Activated naive CD4-positive, alpha-beta T cell treated with anti-CD3 and anti-CD28 coated beads, Interleukin-2, amount 50 U/mL, for 72 hours (primary cell): ENCODE measurements at regions not wholly inside any gene's neighbourhood (a gene's known extent, or its start where the extent isn't known, plus 50 kb on each side); places are given as distances from the start of the nearest gene placed in this dataset.

Source experiments
- ATAC-seq, 2 donors: fragments of 150-1000 bp; cut with Tn5 transposase; 2 replicates each; pipeline ENCODE4 v1.10.0; 2021; ENCODE audit warnings: mild to moderate bottlenecking in 2 of 2, moderate library complexity in 2 of 2
- DNase-seq, 2 donors: peaks; one replicate each; pipeline ENCODE4 v3.0.0; 2021 to 2022; ENCODE audit warnings: low spot score in 2 of 2
- H3K27ac Mint-ChIP-seq, 2 donors: one replicate each; pipeline ENCODE4 v1.8.0; 2022; ENCODE audit warnings: mild to moderate bottlenecking in 2 of 2, mixed read lengths in 2 of 2
- H3K36me3 Mint-ChIP-seq, 2 donors: one replicate each; pipeline ENCODE4 v1.8.0; 2022; ENCODE audit warnings: mixed read lengths in 2 of 2
- H3K9me3 Mint-ChIP-seq, 2 donors: one replicate each; pipeline ENCODE4 v1.8.0; 2022; ENCODE audit warnings: mixed read lengths in 2 of 2

- DNase-seq (no peak), ATAC-seq (no peak)
- H3K27ac Mint-ChIP-seq = no peak overlapping the region
- peaks cover 0 to under 1% of the 10 kb centered on the region in 2 donors for H3K36me3 Mint-ChIP-seq
- H3K9me3 Mint-ChIP-seq = peaks cover 8 to 14% of the 10 kb centered on the region in 2 donors
These were observed 570.6 kb upstream of the CDH9 start for GRCh38 chr5:27608992-27609391.

GRCh38 chr5:27598576-27598975, 560.2 kb upstream of the CDH9 start:
- Mint-ChIP-seq H3K9me3 (peaks cover 12 to 17% of the 10 kb centered on the region in 2 donors), H3K27ac (no peak overlapping the region), H3K36me3 (peaks cover 0 to 4% of the 10 kb centered on the region in 2 donors)
- DNase-seq = no peak
- no peak for ATAC-seq

GRCh38 chr5:27594141-27594540, 555.8 kb upstream of the CDH9 start:
- peaks cover 0 to 4% of the 10 kb centered on the region in 2 donors for H3K36me3 Mint-ChIP-seq
- peaks cover 12 to 15% of the 10 kb centered on the region in 2 donors for H3K9me3 Mint-ChIP-seq

GRCh38 chr5:27592231-27592630, 553.8 kb upstream of the CDH9 start:
- H3K9me3 Mint-ChIP-seq = peaks cover 18 to 24% of the 10 kb centered on the region in 2 donors
- no peak for ATAC-seq
- no peak for DNase-seq
- H3K36me3 Mint-ChIP-seq = peaks cover 0 to 10% of the 10 kb centered on the region in 2 donors
- H3K27ac Mint-ChIP-seq = no peak overlapping the region

More at GRCh38 chr5:27594141-27594540, 555.8 kb upstream of the CDH9 start:
- DNase-seq (no peak), ATAC-seq (no peak)
- H3K27ac Mint-ChIP-seq = no peak overlapping the region

- Mint-ChIP-seq H3K27ac (no peak overlapping the region), H3K9me3 (peaks cover 18 to 25% of the 10 kb centered on the region in 2 donors), H3K36me3 (peaks cover 0 to 5% of the 10 kb centered on the region in 2 donors)
- ATAC-seq = no peak
- no peak for DNase-seq
These were observed 552.1 kb upstream of the CDH9 start for GRCh38 chr5:27590503-27590902.

- Mint-ChIP-seq H3K9me3 (peaks cover 3 to 9% of the 10 kb centered on the region in 2 donors), H3K27ac (no peak overlapping the region), H3K36me3 (no peaks in the 10 kb centered on the region)
- ATAC-seq = no peak
- DNase-seq = no peak
These were observed 539.9 kb upstream of the CDH9 start for GRCh38 chr5:27578279-27578678.

- ATAC-seq (no peak), DNase-seq (no peak)
- no peak overlapping the region for H3K27ac Mint-ChIP-seq
- H3K9me3 Mint-ChIP-seq = peaks cover 3 to 4% of the 10 kb centered on the region in 2 donors
- H3K36me3 Mint-ChIP-seq = no peaks in the 10 kb centered on the region
These were observed 533.3 kb upstream of the CDH9 start for GRCh38 chr5:27571681-27572080.

- no peaks in the 10 kb centered on the region for H3K9me3 Mint-ChIP-seq
- no peak for DNase-seq
- ATAC-seq = no peak
- no peak overlapping the region for H3K27ac Mint-ChIP-seq
- H3K36me3 Mint-ChIP-seq = no peaks in the 10 kb centered on the region
These were observed 530.4 kb upstream of the CDH9 start for GRCh38 chr5:27568811-27569210.

- DNase-seq (no peak), ATAC-seq (no peak)
- H3K27ac Mint-ChIP-seq = no peak overlapping the region
- H3K36me3 Mint-ChIP-seq = no peaks in the 10 kb centered on the region
- peaks cover 4 to 9% of the 10 kb centered on the region in 2 donors for H3K9me3 Mint-ChIP-seq
These were observed 523.0 kb upstream of the CDH9 start for GRCh38 chr5:27561408-27561807.

GRCh38 chr5:27548484-27548883, 510.1 kb upstream of the CDH9 start:
- no peak overlapping the region for H3K27ac Mint-ChIP-seq
- ATAC-seq = no peak
- DNase-seq = no peak
- peaks cover 0 to 7% of the 10 kb centered on the region in 2 donors for H3K36me3 Mint-ChIP-seq
- H3K9me3 Mint-ChIP-seq = peaks cover 23 to 31% of the 10 kb centered on the region in 2 donors

GRCh38 chr5:27535031-27535557, 496.7 kb upstream of the CDH9 start:
- no peak for ATAC-seq

GRCh38 chr5:27532305-27532704, 493.9 kb upstream of the CDH9 start:
- H3K27ac Mint-ChIP-seq = no peak overlapping the region
- no peaks in the 10 kb centered on the region for H3K36me3 Mint-ChIP-seq
- peaks cover under 1 to 18% of the 10 kb centered on the region in 2 donors for H3K9me3 Mint-ChIP-seq
- DNase-seq = no peak
- no peak for ATAC-seq

More at GRCh38 chr5:27535031-27535557, 496.7 kb upstream of the CDH9 start:
- DNase-seq = no peak
- no peak overlapping the region for H3K27ac Mint-ChIP-seq
- H3K9me3 Mint-ChIP-seq = peaks cover 3 to 12% of the 10 kb centered on the region in 2 donors
- H3K36me3 Mint-ChIP-seq = no peaks in the 10 kb centered on the region

- Mint-ChIP-seq H3K9me3 (peaks cover 12 to 23% of the 10 kb centered on the region in 2 donors), H3K27ac (no peak overlapping the region), H3K36me3 (no peaks in the 10 kb centered on the region)
- ATAC-seq (no peak), DNase-seq (no peak)
These were observed 486.1 kb upstream of the CDH9 start for GRCh38 chr5:27524515-27524914.

GRCh38 chr5:27523629-27524028, 485.2 kb upstream of the CDH9 start:
- peaks cover 0 to 6% of the 10 kb centered on the region in 2 donors for H3K36me3 Mint-ChIP-seq
- H3K27ac Mint-ChIP-seq = no peak overlapping the region
- ATAC-seq (no peak), DNase-seq (no peak)
- peaks cover 16 to 24% of the 10 kb centered on the region in 2 donors for H3K9me3 Mint-ChIP-seq

- peaks cover 0 to 6% of the 10 kb centered on the region in 2 donors for H3K36me3 Mint-ChIP-seq
- DNase-seq (no peak), ATAC-seq (no peak)
- H3K9me3 Mint-ChIP-seq = peaks cover 15 to 22% of the 10 kb centered on the region in 2 donors
- no peak overlapping the region for H3K27ac Mint-ChIP-seq
These were observed 478.1 kb upstream of the CDH9 start for GRCh38 chr5:27516437-27516836.

- H3K27ac Mint-ChIP-seq = no peak overlapping the region
- no peak for ATAC-seq
- H3K9me3 Mint-ChIP-seq = peaks cover 7 to 10% of the 10 kb centered on the region in 2 donors
- no peaks in the 10 kb centered on the region for H3K36me3 Mint-ChIP-seq
- no peak for DNase-seq
These were observed 472.7 kb upstream of the CDH9 start for GRCh38 chr5:27511061-27511460.

- Mint-ChIP-seq H3K36me3 (peaks cover 0 to 9% of the 10 kb centered on the region in 2 donors), H3K9me3 (peaks cover 9 to 17% of the 10 kb centered on the region in 2 donors)
These were observed 465.4 kb upstream of the CDH9 start for GRCh38 chr5:27503813-27504212.

GRCh38 chr5:27502236-27502635, 463.9 kb upstream of the CDH9 start:
- peaks cover 9 to 17% of the 10 kb centered on the region in 2 donors for H3K9me3 Mint-ChIP-seq
- DNase-seq (no peak), ATAC-seq (no peak)
- no peak overlapping the region for H3K27ac Mint-ChIP-seq
- H3K36me3 Mint-ChIP-seq = peaks cover 0 to 9% of the 10 kb centered on the region in 2 donors

More at GRCh38 chr5:27503813-27504212, 465.4 kb upstream of the CDH9 start:
- DNase-seq (no peak), ATAC-seq (no peak)
- no peak overlapping the region for H3K27ac Mint-ChIP-seq
